Right atrium auricular region (tissue), 2 donors: ENCODE measurements at regions not wholly inside any gene's neighbourhood (a gene's known extent, or its start where the extent isn't known, plus 50 kb on each side); places are given as distances from the start of the nearest gene placed in this dataset.

ENCODE experiments used
- DNase-seq: peaks from one replicate; pipeline ENCODE4 v3.0.0-alpha.2; 2019; ENCODE audit warnings: low spot score
- H3K27ac ChIP-seq, 2 donors: fragments of 200-600 bp; sonication (generic); 1 replicate in 1 of 2; 2 replicates in 1 of 2; pipeline ENCODE4 v1.5.1; 2016 to 2019
- H3K27me3 ChIP-seq, 2 donors: fragments of 200-600 bp; sonication (generic); one replicate each; pipeline versions ENCODE4 v1.5.1 to v1.6.0; 2017 to 2019
- H3K36me3 ChIP-seq: fragments of 200-600 bp; sonication (generic); one replicate; pipeline ENCODE4 v1.5.1; 2016
- H3K4me1 ChIP-seq, 2 donors: fragments of 200-600 bp; sonication (generic); one replicate each; pipeline versions ENCODE4 v1.5.1 to v1.6.0; 2017 to 2019
- H3K4me3 ChIP-seq, 2 donors: fragments of 200-600 bp; sonication (generic); 1 replicate in 1 of 2; 2 replicates in 1 of 2; pipeline ENCODE4 v1.5.1; 2017 to 2019; ENCODE audit warnings: mild to moderate bottlenecking in 1 of 2, moderate library complexity in 1 of 2
- H3K9me3 ChIP-seq, 2 donors: fragments of 200-600 bp; sonication (generic); one replicate each; pipeline ENCODE4 v1.5.1; 2019
- CTCF ChIP-seq, 2 donors: fragments of 200-600 bp; sonication (generic); IDR thresholded peaks; one replicate each; pipeline ENCODE4 v1.5.1; 2019; ENCODE audit warnings: antibody characterized with exemption in 2 of 2

- DNase-seq: no peak
- no peaks in the 10 kb centered on the region for H3K4me1 ChIP-seq
Measured at GRCh38 chr1:5317391-5317790, 663.0 kb downstream of the AJAP1 start.

GRCh38 chr1:5312862-5313261 is 658.5 kb downstream of the AJAP1 start:
- no peaks in the 10 kb centered on the region for H3K9me3 ChIP-seq
- H3K4me3 ChIP-seq: no peak overlapping the region
- H3K36me3 ChIP-seq: no peaks in the 10 kb centered on the region
- no peaks in the 10 kb centered on the region for H3K4me1 ChIP-seq
- H3K27ac ChIP-seq: no peak overlapping the region
- no peak for DNase-seq
- TF ChIP-seq CTCF (IDR thresholded peaks at IDR 0.05): no peak
- H3K27me3 ChIP-seq: no peaks in the 10 kb centered on the region

More at GRCh38 chr1:5317391-5317790, 663.0 kb downstream of the AJAP1 start:
- H3K36me3 ChIP-seq: no peaks in the 10 kb centered on the region
- no peak overlapping the region for H3K27ac ChIP-seq
- H3K27me3 ChIP-seq: no peaks in the 10 kb centered on the region
- H3K4me3 ChIP-seq: no peak overlapping the region
- no peak for TF ChIP-seq CTCF (IDR thresholded peaks at IDR 0.05)
- H3K9me3 ChIP-seq: peaks cover 0 to 6% of the 10 kb centered on the region in 2 donors

- TF ChIP-seq CTCF (IDR thresholded peaks at IDR 0.05): no peak
- Histone ChIP-seq H3K36me3 (no peaks in the 10 kb centered on the region), H3K27me3 (no peaks in the 10 kb centered on the region), H3K4me1 (no peaks in the 10 kb centered on the region), H3K27ac (no peak overlapping the region), H3K4me3 (no peak overlapping the region), H3K9me3 (no peaks in the 10 kb centered on the region)
- DNase-seq: no peak
Measured at GRCh38 chr1:5312293-5312674, 657.9 kb downstream of the AJAP1 start.

- Histone ChIP-seq H3K4me1 (no peaks in the 10 kb centered on the region), H3K9me3 (no peaks in the 10 kb centered on the region), H3K36me3 (no peaks in the 10 kb centered on the region), H3K27ac (no peak overlapping the region), H3K4me3 (no peak overlapping the region), H3K27me3 (no peaks in the 10 kb centered on the region)
- DNase-seq: no peak
- TF ChIP-seq CTCF (IDR thresholded peaks at IDR 0.05): no peak
Measured at GRCh38 chr1:5311634-5312292, 657.4 kb downstream of the AJAP1 start.

GRCh38 chr1:5311147-5311546 is 656.7 kb downstream of the AJAP1 start:
- no peak for TF ChIP-seq CTCF (IDR thresholded peaks at IDR 0.05)
- Histone ChIP-seq H3K27me3 (no peaks in the 10 kb centered on the region), H3K9me3 (no peaks in the 10 kb centered on the region), H3K4me3 (no peak overlapping the region), H3K27ac (no peak overlapping the region), H3K36me3 (no peaks in the 10 kb centered on the region), H3K4me1 (no peaks in the 10 kb centered on the region)
- no peak for DNase-seq

- TF ChIP-seq CTCF (IDR thresholded peaks at IDR 0.05): no peak
- no peak for DNase-seq
- Histone ChIP-seq H3K27ac (no peak overlapping the region), H3K27me3 (no peaks in the 10 kb centered on the region), H3K36me3 (no peaks in the 10 kb centered on the region), H3K9me3 (no peaks in the 10 kb centered on the region), H3K4me1 (no peaks in the 10 kb centered on the region), H3K4me3 (no peak overlapping the region)
Measured at GRCh38 chr1:5308249-5308648, 653.8 kb downstream of the AJAP1 start.
